ENCODE measurements at regions not wholly inside any gene's neighbourhood (a gene's known extent, or its start where the extent isn't known, plus 50 kb on each side); places are given as distances from the start of the nearest gene placed in this dataset.

GRCh38 chr14:96746101-96746500, 51.1 kb upstream of the VRK1 start:
- Histone ChIP-seq H3K9me3 (no peaks in the 10 kb centered on the region), H3K27ac (no peak overlapping the region), H3K4me1 (peaks cover 0 to 7% (median 0%) of the 10 kb centered on the region in 4 donors), H3K4me3 (no peak overlapping the region), H3K36me3 (no peaks in the 10 kb centered on the region), H3K27me3 (no peaks in the 10 kb centered on the region)
- no peak for DNase-seq
- TF ChIP-seq, protein P1, sequence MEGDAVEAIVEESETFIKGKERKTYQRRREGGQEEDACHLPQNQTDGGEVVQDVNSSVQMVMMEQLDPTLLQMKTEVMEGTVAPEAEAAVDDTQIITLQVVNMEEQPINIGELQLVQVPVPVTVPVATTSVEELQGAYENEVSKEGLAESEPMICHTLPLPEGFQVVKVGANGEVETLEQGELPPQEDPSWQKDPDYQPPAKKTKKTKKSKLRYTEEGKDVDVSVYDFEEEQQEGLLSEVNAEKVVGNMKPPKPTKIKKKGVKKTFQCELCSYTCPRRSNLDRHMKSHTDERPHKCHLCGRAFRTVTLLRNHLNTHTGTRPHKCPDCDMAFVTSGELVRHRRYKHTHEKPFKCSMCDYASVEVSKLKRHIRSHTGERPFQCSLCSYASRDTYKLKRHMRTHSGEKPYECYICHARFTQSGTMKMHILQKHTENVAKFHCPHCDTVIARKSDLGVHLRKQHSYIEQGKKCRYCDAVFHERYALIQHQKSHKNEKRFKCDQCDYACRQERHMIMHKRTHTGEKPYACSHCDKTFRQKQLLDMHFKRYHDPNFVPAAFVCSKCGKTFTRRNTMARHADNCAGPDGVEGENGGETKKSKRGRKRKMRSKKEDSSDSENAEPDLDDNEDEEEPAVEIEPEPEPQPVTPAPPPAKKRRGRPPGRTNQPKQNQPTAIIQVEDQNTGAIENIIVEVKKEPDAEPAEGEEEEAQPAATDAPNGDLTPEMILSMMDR (IDR thresholded peaks at IDR 0.05): no peak
- no peak for TF ChIP-seq POLR2A (IDR thresholded peaks at IDR 0.05)

GRCh38 chr14:96747006-96747405, 50.2 kb upstream of the VRK1 start:
- Histone ChIP-seq H3K27ac (no peak overlapping the region), H3K36me3 (no peaks in the 10 kb centered on the region), H3K9me3 (no peaks in the 10 kb centered on the region), H3K27me3 (no peaks in the 10 kb centered on the region), H3K4me3 (no peak overlapping the region), H3K4me1 (no peaks in the 10 kb centered on the region)
- no peak for DNase-seq
- no peak for TF ChIP-seq POLR2A (IDR thresholded peaks at IDR 0.05)
- TF ChIP-seq, protein P1 (IDR thresholded peaks at IDR 0.05): no peak
